C1 segment of cervical spinal cord (tissue), 14 donors: ENCODE measurements at regions not wholly inside any gene's neighbourhood (a gene's known extent, or its start where the extent isn't known, plus 50 kb on each side); places are given as distances from the start of the nearest gene placed in this dataset.

ENCODE experiments used
- DNase-seq, 14 donors: peaks; one replicate each; lab custom pipeline; 2025; lab: John Stamatoyannopoulos, UW

- DNase-seq, result no peak
These were observed 563.4 kb downstream of the XIRP2 start for GRCh38 chr2:167451496-167452289.

- DNase-seq, result no peak
These were observed 562.1 kb downstream of the XIRP2 start for GRCh38 chr2:167450364-167450763.

GRCh38 chr2:167440382-167440781 lies 552.1 kb downstream of the XIRP2 start:
- DNase-seq, result no peak

GRCh38 chr2:167438206-167438605 lies 549.9 kb downstream of the XIRP2 start:
- no peak for DNase-seq

- DNase-seq, result no peak
These were observed 543.7 kb downstream of the XIRP2 start for GRCh38 chr2:167431949-167432348.

GRCh38 chr2:167430447-167430846 lies 542.2 kb downstream of the XIRP2 start:
- DNase-seq, result no peak

- DNase-seq, result no peak
These were observed 536.8 kb downstream of the XIRP2 start for GRCh38 chr2:167424803-167425755.

- DNase-seq, result no peak
These were observed 535.9 kb downstream of the XIRP2 start for GRCh38 chr2:167424221-167424620.

GRCh38 chr2:167423731-167424130 lies 535.5 kb downstream of the XIRP2 start:
- DNase-seq, result no peak

- no peak for DNase-seq
These were observed 531.9 kb downstream of the XIRP2 start for GRCh38 chr2:167420211-167420610.

GRCh38 chr2:167415068-167415467 lies 526.8 kb downstream of the XIRP2 start:
- no peak for DNase-seq

GRCh38 chr2:167411367-167411766 lies 523.1 kb downstream of the XIRP2 start:
- no peak for DNase-seq

GRCh38 chr2:167406558-167406957 lies 518.3 kb downstream of the XIRP2 start:
- no peak for DNase-seq

- no peak for DNase-seq
These were observed 516.5 kb downstream of the XIRP2 start for GRCh38 chr2:167404627-167405284.

- no peak for DNase-seq
These were observed 513.0 kb downstream of the XIRP2 start for GRCh38 chr2:167401309-167401708.

- DNase-seq, result no peak
These were observed 512.3 kb downstream of the XIRP2 start for GRCh38 chr2:167400546-167400945.

GRCh38 chr2:167398873-167399272 lies 510.6 kb downstream of the XIRP2 start:
- peak in 1 of 14 donors; percentile 74 for DNase-seq

GRCh38 chr2:167388901-167389300 lies 500.6 kb downstream of the XIRP2 start:
- DNase-seq, result peak in 1 of 14 donors; percentile 30

GRCh38 chr2:167388497-167388896 lies 500.2 kb downstream of the XIRP2 start:
- DNase-seq, result peak in 1 of 14 donors; percentile 30

- no peak for DNase-seq
These were observed 498.4 kb downstream of the XIRP2 start for GRCh38 chr2:167386694-167387093.

- DNase-seq, result no peak
These were observed 495.4 kb downstream of the XIRP2 start for GRCh38 chr2:167383610-167384194.

GRCh38 chr2:167381349-167381748 lies 493.1 kb downstream of the XIRP2 start:
- no peak for DNase-seq
